HG02884 (cell line): ENCODE measurements at regions not wholly inside any gene's neighbourhood (a gene's known extent, or its start where the extent isn't known, plus 50 kb on each side); places are given as distances from the start of the nearest gene placed in this dataset.
"Not testable (repeated sequence)": the region's sequence is repeated elsewhere in the genome, so short reads cannot be mapped to it uniquely, and the experiment has no call there.

Source experiments
- ATAC-seq: cut with Tn5 transposase; IDR thresholded peaks from one replicate; pipeline ENCODE4 v1.9.1; 2021; ENCODE audit warnings: mild to moderate bottlenecking, moderate library complexity; ENCODE audit not compliant: unreplicated experiment

- no peak for ATAC-seq
Observed at GRCh38 chr2:145760781-145761649, 1241.1 kb upstream of the ZEB2 start.

GRCh38 chr2:145759228-145759915, 1239.5 kb upstream of the ZEB2 start:
- ATAC-seq: no peak

GRCh38 chr2:145757503-145758246, 1237.8 kb upstream of the ZEB2 start:
- ATAC-seq: no peak

- ATAC-seq: no peak
Observed at GRCh38 chr2:145755019-145755837, 1235.3 kb upstream of the ZEB2 start.

GRCh38 chr2:145753966-145754365, 1234.0 kb upstream of the ZEB2 start:
- no peak for ATAC-seq

GRCh38 chr2:145753041-145753608, 1233.2 kb upstream of the ZEB2 start:
- no peak for ATAC-seq

- peak; percentile 15 for ATAC-seq
Observed at GRCh38 chr2:145752091-145752806, 1232.3 kb upstream of the ZEB2 start.

- peak; percentile 83 for ATAC-seq
Observed at GRCh38 chr2:145751629-145752028, 1231.7 kb upstream of the ZEB2 start.

GRCh38 chr2:145751155-145751554, 1231.2 kb upstream of the ZEB2 start:
- ATAC-seq: no peak

- no peak for ATAC-seq
Observed at GRCh38 chr2:145750612-145751011, 1230.7 kb upstream of the ZEB2 start.

- ATAC-seq: no peak
Observed at GRCh38 chr2:145750144-145750543, 1230.2 kb upstream of the ZEB2 start.

- ATAC-seq: no peak
Observed at GRCh38 chr2:145749556-145749955, 1229.6 kb upstream of the ZEB2 start.

- peak; percentile 44 for ATAC-seq
Observed at GRCh38 chr2:145748927-145749326, 1229.0 kb upstream of the ZEB2 start.

- ATAC-seq: no peak
Observed at GRCh38 chr2:145747715-145748114, 1227.8 kb upstream of the ZEB2 start.

GRCh38 chr2:145745387-145745721, 1225.4 kb upstream of the ZEB2 start:
- not testable (repeated sequence) for ATAC-seq

- peak; percentile 77 for ATAC-seq
Observed at GRCh38 chr2:145744541-145745386, 1224.8 kb upstream of the ZEB2 start.

GRCh38 chr2:145743011-145743410, 1223.1 kb upstream of the ZEB2 start:
- ATAC-seq: no peak

GRCh38 chr2:145741636-145742035, 1221.7 kb upstream of the ZEB2 start:
- no peak for ATAC-seq

GRCh38 chr2:145741181-145741580, 1221.3 kb upstream of the ZEB2 start:
- no peak for ATAC-seq
